RWPE2 (cell line): ENCODE measurements at regions not wholly inside any gene's neighbourhood (a gene's known extent, or its start where the extent isn't known, plus 50 kb on each side); places are given as distances from the start of the nearest gene placed in this dataset.
A peak's percentile ranks its signal among the peaks of the same experiment; 100 is the strongest.
"Not testable (repeated sequence)": the region's sequence is repeated elsewhere in the genome, so short reads cannot be mapped to it uniquely, and the experiment has no call there.

Source experiments
- ATAC-seq: fragments of 200-7000 bp; cut with Tn5 transposase; 3 replicates; pipeline ENCODE4 v1.9.1; 2021; ENCODE audit warnings: low read depth
- DNase-seq: peaks from one replicate; pipeline ENCODE4 v3.0.0-alpha.2; 2020; ENCODE audit warnings: low spot score
- H3K27ac ChIP-seq: fragments of 450-650 bp; 2 replicates; pipeline ENCODE4 v1.5.1; 2017; ENCODE audit warnings: mild to moderate bottlenecking; ENCODE audit not compliant: poor library complexity, severe bottlenecking
- H3K27me3 ChIP-seq: fragments of 250-450 bp; sonication (Bioruptor Pico); 2 replicates; pipeline ENCODE4 v1.5.1; 2021; ENCODE audit warnings: mild to moderate bottlenecking, moderate library complexity; ENCODE audit not compliant: insufficient read depth, poor library complexity, severe bottlenecking
- H3K36me3 ChIP-seq: fragments of 250-450 bp; sonication (Bioruptor Pico); 2 replicates; pipeline ENCODE4 v1.5.1; 2020; ENCODE audit warnings: low read depth, mild to moderate bottlenecking, moderate library complexity
- H3K4me1 ChIP-seq: fragments of 250-450 bp; sonication (Bioruptor Pico); 2 replicates; pipeline ENCODE4 v1.5.1; 2021; ENCODE audit warnings: mild to moderate bottlenecking, moderate library complexity; ENCODE audit not compliant: insufficient read depth, poor library complexity, severe bottlenecking
- H3K4me3 ChIP-seq: fragments of 250-450 bp; sonication (Bioruptor Pico); 2 replicates; pipeline ENCODE4 v1.5.1; 2021; ENCODE audit warnings: mild to moderate bottlenecking, moderate library complexity; ENCODE audit not compliant: severe bottlenecking
- H3K9me3 ChIP-seq: fragments of 250-450 bp; sonication (Bioruptor Pico); 2 replicates; pipeline ENCODE4 v1.5.1; 2021; ENCODE audit warnings: mild to moderate bottlenecking, moderate library complexity; ENCODE audit not compliant: severe bottlenecking
- CTCF ChIP-seq: fragments of 450-650 bp; IDR thresholded peaks from one replicate; pipeline ENCODE4 v1.5.1; 2017; ENCODE audit warnings: mild to moderate bottlenecking, moderate library complexity; ENCODE audit not compliant: poor library complexity, severe bottlenecking

GRCh38 chr6:163862701-163863100 lies 448.2 kb downstream of the QKI start:
- ATAC-seq = no peak
- Histone ChIP-seq H3K36me3 (no peaks in the 10 kb centered on the region), H3K4me3 (no peak overlapping the region), H3K27ac (no peak overlapping the region), H3K4me1 (no peaks in the 10 kb centered on the region), H3K27me3 (no peaks in the 10 kb centered on the region), H3K9me3 (no peaks in the 10 kb centered on the region)
- TF ChIP-seq CTCF = no peak
- DNase-seq = no peak

GRCh38 chr6:163861627-163862026 lies 447.1 kb downstream of the QKI start:
- DNase-seq (no peak), ATAC-seq (no peak)
- Histone ChIP-seq H3K27ac (no peak overlapping the region), H3K9me3 (no peaks in the 10 kb centered on the region), H3K27me3 (no peaks in the 10 kb centered on the region), H3K4me1 (no peaks in the 10 kb centered on the region), H3K36me3 (no peaks in the 10 kb centered on the region), H3K4me3 (no peak overlapping the region)
- TF ChIP-seq CTCF = no peak

- Histone ChIP-seq H3K9me3 (no peaks in the 10 kb centered on the region), H3K4me1 (no peaks in the 10 kb centered on the region), H3K27me3 (no peaks in the 10 kb centered on the region), H3K27ac (no peak overlapping the region), H3K4me3 (no peak overlapping the region), H3K36me3 (no peaks in the 10 kb centered on the region)
- peak; percentile 41; the same call in 1 of the 3 replicates for ATAC-seq
- TF ChIP-seq CTCF = no peak
- no peak for DNase-seq
Observed at GRCh38 chr6:163860287-163861081, 446.0 kb downstream of the QKI start.

- H3K9me3 ChIP-seq, H3K27me3 ChIP-seq, ATAC-seq, H3K36me3 ChIP-seq, H3K27ac ChIP-seq, H3K4me3 ChIP-seq, H3K4me1 ChIP-seq, DNase-seq: not testable (repeated sequence)
Observed at GRCh38 chr6:163858870-163859269, 444.4 kb downstream of the QKI start.

- TF ChIP-seq CTCF = no peak
- no peak for ATAC-seq
- H3K36me3 ChIP-seq = no peaks in the 10 kb centered on the region
- no peaks in the 10 kb centered on the region for H3K9me3 ChIP-seq
- no peak overlapping the region for H3K4me3 ChIP-seq
- H3K27me3 ChIP-seq = no peaks in the 10 kb centered on the region
- no peak for DNase-seq
- H3K4me1 ChIP-seq = no peaks in the 10 kb centered on the region
- H3K27ac ChIP-seq = no peak overlapping the region
Observed at GRCh38 chr6:163857421-163857820, 442.9 kb downstream of the QKI start.
